GM12878 (cell line): ENCODE measurements at regions not wholly inside any gene's neighbourhood (a gene's known extent, or its start where the extent isn't known, plus 50 kb on each side); places are given as distances from the start of the nearest gene placed in this dataset.

Experiments
- ATAC-seq: fragments of 200-7000 bp; cut with Tn5 transposase; 3 replicates; pipeline ENCODE4 v1.9.1; 2020; ENCODE audit warnings: mild to moderate bottlenecking, moderate library complexity
- BruUV-seq: library from RNA; stranded (reverse); fragments of 400-500 nt; replicated peaks from 2 replicates; lab custom pipeline; 2021; lab: Mats Ljungman, UMichigan
- CTCF ChIA-PET: fragments of 300-600 bp; sonication (Branson Sonifier 250); formaldehyde crosslinking; extraction: SDS; loops from one replicate; lab custom pipeline; 2021; ENCODE audit warnings: inconsistent platforms; lab: Yijun Ruan, JAX
- POLR2A ChIA-PET: fragments of 350-600 bp; formaldehyde crosslinking; extraction: SDS; loops from one replicate; lab custom pipeline; 2021; ENCODE audit warnings: inconsistent platforms; lab: Charles Lee
- RAD21 ChIA-PET: fragments of 300-600 bp; sonication (Branson Sonifier 250); formaldehyde crosslinking; loops from one replicate; lab custom pipeline; 2023; ENCODE audit warnings: antibody characterized with exemption; ENCODE audit not compliant: unreplicated experiment; lab: Charles Lee
- SMC1A ChIA-PET: fragments of 300-600 bp; sonication (Branson Sonifier 250); formaldehyde crosslinking; loops from one replicate; lab custom pipeline; 2023; ENCODE audit not compliant: unreplicated experiment, uncharacterized antibody; lab: Charles Lee
- DNase-seq: peaks from one replicate; pipeline ENCODE4 v3.0.0-alpha.2; 2011; ENCODE audit warnings: low read depth, low spot score
- FAIRE-seq: peaks from 3 replicates; lab custom pipeline; 2011; peaks lifted over from hg19 to GRCh38; lab: Jason Lieb, UNC
- H2AFZ ChIP-seq: 2 replicates; pipeline ENCODE4 v1.6.0; 2011; ENCODE audit warnings: low read depth, low read length, control low read depth; ENCODE audit not compliant: control insufficient read depth
- H3K27ac ChIP-seq: 2 replicates; pipeline ENCODE4 v1.5.1; 2011; ENCODE audit warnings: control low read depth; ENCODE audit not compliant: control insufficient read depth, insufficient read depth
- H3K27me3 ChIP-seq, 2 experiments: replicated peaks in 1 of 2; 2 replicates each; pipeline versions ENCODE4 v1.6.0 to v1.6.1; 2011; ENCODE audit warnings: low read length in 1 of 2; ENCODE audit not compliant: control insufficient read depth in 2 of 2, insufficient read depth in 2 of 2
- H3K36me3 ChIP-seq, 2 experiments: 2 replicates each; pipeline ENCODE4 v1.5.1; 2011; ENCODE audit warnings: low read length in 1 of 2; ENCODE audit not compliant: control insufficient read depth in 2 of 2, insufficient read depth in 2 of 2
- H3K4me1 ChIP-seq: 2 replicates; pipeline ENCODE4 v1.6.1; 2011; ENCODE audit warnings: mild to moderate bottlenecking, low read length, moderate library complexity, mixed read lengths; ENCODE audit not compliant: control insufficient read depth, insufficient read depth
- H3K4me2 ChIP-seq: 2 replicates; pipeline ENCODE4 v1.6.0; 2011; ENCODE audit warnings: control low read depth; ENCODE audit not compliant: control insufficient read depth, insufficient read depth
- H3K4me3 ChIP-seq: fragments of 200-600 bp; sonication (generic); 2 replicates; pipeline ENCODE4 v1.5.1; 2016
- H3K79me2 ChIP-seq: 2 replicates; pipeline ENCODE4 v1.6.0; 2011; ENCODE audit warnings: low read length; ENCODE audit not compliant: control insufficient read depth, insufficient read depth
- H3K9ac ChIP-seq: 2 replicates; pipeline ENCODE4 v1.8.0; 2011; ENCODE audit warnings: low read length, control low read depth, mixed read lengths; ENCODE audit not compliant: control insufficient read depth, insufficient read depth
- H3K9me3 ChIP-seq: replicated peaks from 3 replicates; pipeline ENCODE4 v1.5.1; 2011; ENCODE audit warnings: mild to moderate bottlenecking, low read length; ENCODE audit not compliant: control insufficient read depth, insufficient read depth
- H4K20me1 ChIP-seq: 2 replicates; pipeline ENCODE4 v1.6.0; 2011; ENCODE audit not compliant: control insufficient read depth, insufficient read depth
- CBFB ChIP-seq: IDR thresholded peaks from 2 replicates; pipeline ENCODE4 v1.6.1; 2016; ENCODE audit warnings: antibody characterized with exemption, low read depth
- CREB1 ChIP-seq: IDR thresholded peaks from 2 replicates; pipeline ENCODE4 v1.6.1; 2012; ENCODE audit warnings: low read depth, mild to moderate bottlenecking, inconsistent platforms
- FOXK2 ChIP-seq: fragments of 450-650 bp; IDR thresholded peaks from 2 replicates; pipeline ENCODE4 v1.6.1; 2017; ENCODE audit warnings: mild to moderate bottlenecking, moderate library complexity
- HCFC1 ChIP-seq: fragments of 150-350 bp; IDR thresholded peaks from 2 replicates; pipeline ENCODE4 v1.6.1; 2014; ENCODE audit warnings: low read length
- IKZF2 ChIP-seq, 2 experiments: fragments of 450-650 bp; IDR thresholded peaks; 2 replicates each; pipeline ENCODE4 v1.6.1; 2017; ENCODE audit warnings: mild to moderate bottlenecking in 2 of 2, moderate library complexity in 2 of 2
- MYC ChIP-seq: IDR thresholded peaks from 2 replicates; pipeline ENCODE4 v1.6.1; 2011; ENCODE audit warnings: mild to moderate bottlenecking, low read length, moderate library complexity, inconsistent platforms; ENCODE audit not compliant: insufficient read depth, insufficient replicate concordance, insufficient read length, severe bottlenecking
- PAX8 ChIP-seq: fragments of 450-650 bp; IDR thresholded peaks from 2 replicates; pipeline ENCODE4 v1.6.1; 2017; ENCODE audit warnings: mild to moderate bottlenecking, moderate library complexity
- ZNF24 ChIP-seq: fragments of 450-650 bp; IDR thresholded peaks from 2 replicates; pipeline ENCODE4 v1.6.1; 2017; ENCODE audit warnings: antibody characterized with exemption, mild to moderate bottlenecking
- WGBS: methylation state at CpG from one replicate; pipeline ENCODE4 v1.1.6; 2016; ENCODE audit warnings: low lambda C conversion rate; ENCODE audit not compliant: insufficient replicate concordance, insufficient coverage; ENCODE audit errors: missing lambda C conversion rate; 5-methylcytosine and 5-hydroxymethylcytosine counted together
- in situ Hi-C: fragments of 300-500 bp; cut with MboI; formaldehyde crosslinking; loops from 9 replicates; pipeline ENCODE4 v1.14.3; 2018; ENCODE audit warnings: mixed read lengths
- intact Hi-C: fragments of 100-400 bp; cut with micrococcal nuclease; formaldehyde crosslinking; loops from one replicate; pipeline ENCODE4 v1.14.2; 2022; ENCODE audit not compliant: unreplicated experiment
- TF ChIP-seq, protein P1 (sequence below): IDR thresholded peaks from 2 replicates; pipeline ENCODE4 v1.6.1; 2012; ENCODE audit warnings: low read depth, low read length, improper control_type of control experiment
- TF ChIP-seq, protein P2 (sequence below): fragments of 450-650 bp; IDR thresholded peaks from 2 replicates; pipeline ENCODE4 v1.6.1; 2016; ENCODE audit warnings: mild to moderate bottlenecking
- TF ChIP-seq, protein P3 (sequence below): fragments of 450-650 bp; IDR thresholded peaks from 2 replicates; pipeline ENCODE4 v1.6.1; 2017; ENCODE audit warnings: mild to moderate bottlenecking, low read depth, inconsistent platforms; ENCODE audit not compliant: poor library complexity, severe bottlenecking

DNA sequence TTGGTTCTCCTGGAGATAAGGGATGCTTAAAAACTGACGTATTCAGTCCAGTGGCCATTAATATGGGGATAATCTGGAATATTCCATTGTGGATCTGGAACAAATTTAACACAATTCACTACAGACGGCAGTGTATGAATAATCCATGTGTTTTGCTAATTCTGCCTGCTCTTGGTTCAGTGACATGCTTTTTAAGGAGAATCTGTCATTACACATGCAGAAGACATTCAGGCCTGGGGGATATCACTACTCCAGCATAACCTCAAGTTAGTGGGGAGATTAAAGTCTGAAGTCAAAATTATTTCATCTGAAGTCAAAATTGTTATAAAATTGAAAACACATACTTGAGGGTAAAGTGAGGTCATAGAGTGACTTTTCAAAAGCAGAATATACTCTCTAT is 789.3 kb downstream of the USP25 start:
- no peak overlapping the region for H3K4me2 ChIP-seq
- ChIA-PET SMC1A (no interaction called here), CTCF (no interaction called here), POLR2A (no interaction called here), RAD21 (no interaction called here)
- TF ChIP-seq, protein P1, sequence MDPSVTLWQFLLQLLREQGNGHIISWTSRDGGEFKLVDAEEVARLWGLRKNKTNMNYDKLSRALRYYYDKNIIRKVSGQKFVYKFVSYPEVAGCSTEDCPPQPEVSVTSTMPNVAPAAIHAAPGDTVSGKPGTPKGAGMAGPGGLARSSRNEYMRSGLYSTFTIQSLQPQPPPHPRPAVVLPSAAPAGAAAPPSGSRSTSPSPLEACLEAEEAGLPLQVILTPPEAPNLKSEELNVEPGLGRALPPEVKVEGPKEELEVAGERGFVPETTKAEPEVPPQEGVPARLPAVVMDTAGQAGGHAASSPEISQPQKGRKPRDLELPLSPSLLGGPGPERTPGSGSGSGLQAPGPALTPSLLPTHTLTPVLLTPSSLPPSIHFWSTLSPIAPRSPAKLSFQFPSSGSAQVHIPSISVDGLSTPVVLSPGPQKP = no peak
- no peak for TF ChIP-seq MYC
- no peak for TF ChIP-seq IKZF2 (IDR thresholded peaks at IDR 0.05)
- no peak for TF ChIP-seq CREB1
- TF ChIP-seq, protein P2, sequence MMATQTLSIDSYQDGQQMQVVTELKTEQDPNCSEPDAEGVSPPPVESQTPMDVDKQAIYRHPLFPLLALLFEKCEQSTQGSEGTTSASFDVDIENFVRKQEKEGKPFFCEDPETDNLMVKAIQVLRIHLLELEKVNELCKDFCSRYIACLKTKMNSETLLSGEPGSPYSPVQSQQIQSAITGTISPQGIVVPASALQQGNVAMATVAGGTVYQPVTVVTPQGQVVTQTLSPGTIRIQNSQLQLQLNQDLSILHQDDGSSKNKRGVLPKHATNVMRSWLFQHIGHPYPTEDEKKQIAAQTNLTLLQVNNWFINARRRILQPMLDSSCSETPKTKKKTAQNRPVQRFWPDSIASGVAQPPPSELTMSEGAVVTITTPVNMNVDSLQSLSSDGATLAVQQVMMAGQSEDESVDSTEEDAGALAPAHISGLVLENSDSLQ = no peak
- no peak overlapping the region for H3K27ac ChIP-seq
- no peak overlapping the region for H2AFZ ChIP-seq
- no peak for DNase-seq
- intact Hi-C loops (no loop called here), in situ Hi-C loops (no loop called here)
- BruUV-seq = no TSS peak
- no peak overlapping the region for H3K9ac ChIP-seq
- no peaks in the 10 kb centered on the region for H3K36me3 ChIP-seq
- no peaks in the 10 kb centered on the region for H3K4me1 ChIP-seq
- no peaks in the 10 kb centered on the region for H4K20me1 ChIP-seq
- 0% methylated on average over 2 of the region's 2 CpGs for WGBS
- no peak for FAIRE-seq
- ATAC-seq = no peak
- no peak overlapping the region for H3K4me3 ChIP-seq
- no peaks in the 10 kb centered on the region for H3K27me3 ChIP-seq
- no peaks in the 10 kb centered on the region for H3K79me2 ChIP-seq
- no peaks in the 10 kb centered on the region for H3K9me3 ChIP-seq

DNA sequence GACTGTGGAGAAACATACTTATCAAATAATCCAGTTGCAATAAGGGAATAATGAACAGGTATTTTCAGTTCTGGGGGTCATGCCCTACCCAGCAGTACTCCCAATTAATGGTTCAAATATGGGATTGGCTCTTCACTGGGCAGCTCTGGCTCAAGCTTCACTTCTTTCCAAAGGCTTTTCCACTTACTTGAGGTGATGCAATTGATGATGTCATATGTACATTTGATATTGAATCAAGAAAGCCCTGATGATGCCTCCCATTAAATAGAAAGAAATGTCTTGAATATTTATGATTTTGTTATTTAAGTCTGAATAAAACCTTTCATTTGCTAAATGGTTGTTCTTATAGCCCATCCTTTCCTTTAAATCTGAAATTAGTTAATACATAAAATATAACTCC is 789.9 kb downstream of the USP25 start:
- POLR2A ChIA-PET = no interaction called here
- Histone ChIP-seq H3K27me3 (no peaks in the 10 kb centered on the region), H3K4me2 (no peak overlapping the region), H3K4me1 (no peaks in the 10 kb centered on the region), H2AFZ (no peak overlapping the region), H3K4me3 (no peak overlapping the region), H3K9ac (no peak overlapping the region), H3K79me2 (no peaks in the 10 kb centered on the region), H4K20me1 (no peaks in the 10 kb centered on the region), H3K36me3 (no peaks in the 10 kb centered on the region), H3K9me3 (no peaks in the 10 kb centered on the region), H3K27ac (no peak overlapping the region)
- SMC1A ChIA-PET = no interaction called here
- TF ChIP-seq HCFC1 (no peak), CBFB (no peak), ZNF24 (no peak), FOXK2 (no peak), PAX8 (no peak)
- TF ChIP-seq, protein P3, sequence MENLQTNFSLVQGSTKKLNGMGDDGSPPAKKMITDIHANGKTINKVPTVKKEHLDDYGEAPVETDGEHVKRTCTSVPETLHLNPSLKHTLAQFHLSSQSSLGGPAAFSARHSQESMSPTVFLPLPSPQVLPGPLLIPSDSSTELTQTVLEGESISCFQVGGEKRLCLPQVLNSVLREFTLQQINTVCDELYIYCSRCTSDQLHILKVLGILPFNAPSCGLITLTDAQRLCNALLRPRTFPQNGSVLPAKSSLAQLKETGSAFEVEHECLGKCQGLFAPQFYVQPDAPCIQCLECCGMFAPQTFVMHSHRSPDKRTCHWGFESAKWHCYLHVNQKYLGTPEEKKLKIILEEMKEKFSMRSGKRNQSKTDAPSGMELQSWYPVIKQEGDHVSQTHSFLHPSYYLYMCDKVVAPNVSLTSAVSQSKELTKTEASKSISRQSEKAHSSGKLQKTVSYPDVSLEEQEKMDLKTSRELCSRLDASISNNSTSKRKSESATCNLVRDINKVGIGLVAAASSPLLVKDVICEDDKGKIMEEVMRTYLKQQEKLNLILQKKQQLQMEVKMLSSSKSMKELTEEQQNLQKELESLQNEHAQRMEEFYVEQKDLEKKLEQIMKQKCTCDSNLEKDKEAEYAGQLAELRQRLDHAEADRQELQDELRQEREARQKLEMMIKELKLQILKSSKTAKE = no peak
- TF ChIP-seq, protein P1 = no peak
- RAD21 ChIA-PET = no interaction called here
- intact Hi-C loops = no loop called here
- BruUV-seq = no TSS peak
- ATAC-seq = no peak
- in situ Hi-C loops = no loop called here
- DNase-seq = no peak
- CTCF ChIA-PET = no interaction called here
- no peak for FAIRE-seq
